NCI-H2107 (cell line): ENCODE measurements at regions not wholly inside any gene's neighbourhood (a gene's known extent, or its start where the extent isn't known, plus 50 kb on each side); places are given as distances from the start of the nearest gene placed in this dataset.

Experiments used
- DNase-seq: peaks from one replicate; lab custom pipeline; 2025; lab: John Stamatoyannopoulos, UW

DNA sequence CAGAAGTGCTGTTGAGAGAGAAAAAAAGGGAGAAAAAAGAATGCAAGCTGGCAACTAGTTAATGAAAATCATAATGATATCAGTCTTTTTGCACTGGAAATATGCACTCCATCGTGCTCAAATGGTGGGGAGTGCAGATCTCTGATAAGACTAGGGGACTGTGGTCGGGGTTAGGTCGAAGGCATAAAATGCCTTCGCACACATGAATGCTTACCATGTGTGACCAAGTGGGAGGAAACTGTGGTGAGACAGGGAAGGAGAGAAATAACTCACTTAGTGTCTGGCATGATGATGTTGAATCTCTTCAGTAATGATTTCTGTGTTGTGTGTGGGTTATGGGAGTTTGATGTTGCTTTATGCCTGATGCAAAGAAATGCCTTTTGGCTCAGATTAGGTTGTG, 358.9 kb downstream of the FBXO8 start:
- no peak for DNase-seq

DNA sequence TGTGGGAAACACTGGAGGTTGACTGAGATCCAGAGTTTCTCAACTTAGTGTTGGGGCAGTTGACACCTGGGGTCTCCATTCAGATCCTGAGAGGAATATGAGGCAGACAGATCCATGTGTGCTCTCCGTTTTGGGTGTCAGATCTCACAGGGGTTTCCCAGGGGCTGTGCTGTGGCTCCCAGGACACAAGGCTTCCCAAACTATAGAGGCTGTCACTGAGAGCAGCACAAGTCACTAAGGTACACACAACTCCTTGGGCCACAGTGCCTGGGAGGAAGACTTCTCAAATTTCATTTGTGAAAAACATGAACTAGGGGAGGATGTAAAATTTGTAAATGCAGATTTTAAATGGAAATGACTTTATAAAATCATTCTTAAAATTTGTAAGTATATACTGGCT, 363.6 kb downstream of the FBXO8 start:
- no peak for DNase-seq

DNA sequence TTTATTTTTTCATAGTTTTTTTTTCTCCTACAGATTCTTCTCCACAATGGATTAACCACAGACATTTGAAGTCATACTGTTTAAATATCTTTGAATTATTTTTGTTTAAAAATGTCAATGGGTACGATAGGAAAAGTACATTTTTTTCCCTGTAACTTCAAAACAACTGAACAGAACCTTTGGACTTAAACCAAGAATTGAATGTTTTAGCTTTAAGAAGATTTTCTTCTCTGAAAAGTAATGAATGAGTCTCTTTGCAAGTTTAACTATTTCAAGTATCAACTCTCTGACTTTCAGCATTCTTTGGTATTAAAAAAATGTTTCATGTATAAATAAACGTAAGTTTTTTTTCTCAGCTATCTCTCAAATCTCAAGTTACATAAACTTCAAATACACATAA, 364.3 kb downstream of the FBXO8 start:
- DNase-seq = no peak

DNA sequence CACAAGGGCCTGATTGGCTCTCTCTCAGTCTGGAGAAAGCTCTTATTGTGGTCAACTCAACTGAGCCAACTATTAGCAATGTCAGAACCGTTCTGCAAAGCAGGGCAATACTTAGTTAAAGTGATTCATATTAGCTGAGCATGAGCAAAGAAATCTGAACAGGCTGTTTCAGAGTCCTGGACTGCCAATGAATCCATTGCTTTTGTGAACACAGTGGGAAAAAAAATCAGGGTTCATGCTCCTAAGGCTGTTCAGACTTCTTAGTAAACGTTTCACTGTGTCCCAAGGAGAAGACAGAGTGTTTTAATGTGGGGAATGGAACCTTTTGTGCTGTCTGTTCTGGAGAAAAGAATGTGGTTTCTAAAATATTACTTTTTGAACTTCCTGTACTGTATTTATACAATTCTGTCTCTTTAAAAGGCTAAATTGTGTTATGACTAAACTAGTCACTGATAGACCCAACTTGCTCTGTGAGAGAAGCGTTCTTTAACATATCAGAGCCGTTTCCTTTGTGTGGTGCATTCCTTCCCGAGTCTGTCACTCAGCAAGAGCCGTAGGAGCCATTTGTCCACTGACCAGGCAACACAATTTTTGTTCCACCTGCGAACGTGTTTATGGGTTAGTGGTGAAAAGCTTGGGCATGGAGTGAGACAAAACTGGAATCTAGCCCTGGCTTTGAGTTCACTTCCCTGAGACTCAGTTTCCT, 366.1 kb downstream of the FBXO8 start:
- DNase-seq = no peak

DNA sequence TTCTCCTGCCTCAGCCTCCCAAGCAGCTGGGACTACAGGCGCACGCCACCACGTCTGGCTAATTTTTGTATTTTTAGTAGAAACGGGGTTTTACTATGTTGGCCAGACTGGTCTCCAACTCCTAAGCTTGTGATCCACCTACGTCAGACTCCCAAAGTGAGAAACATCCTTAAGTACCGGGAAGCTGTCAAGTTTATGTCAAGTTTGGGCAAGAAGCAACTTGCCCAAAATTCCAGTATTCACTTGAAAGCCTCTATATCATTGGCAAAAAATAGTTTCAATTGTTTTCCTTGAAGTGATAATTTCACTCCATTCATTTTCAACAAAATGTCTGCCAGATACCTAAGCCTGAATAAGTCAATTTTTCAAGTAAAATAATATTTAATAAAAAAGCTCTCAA, 370.0 kb downstream of the FBXO8 start:
- no peak for DNase-seq

DNA sequence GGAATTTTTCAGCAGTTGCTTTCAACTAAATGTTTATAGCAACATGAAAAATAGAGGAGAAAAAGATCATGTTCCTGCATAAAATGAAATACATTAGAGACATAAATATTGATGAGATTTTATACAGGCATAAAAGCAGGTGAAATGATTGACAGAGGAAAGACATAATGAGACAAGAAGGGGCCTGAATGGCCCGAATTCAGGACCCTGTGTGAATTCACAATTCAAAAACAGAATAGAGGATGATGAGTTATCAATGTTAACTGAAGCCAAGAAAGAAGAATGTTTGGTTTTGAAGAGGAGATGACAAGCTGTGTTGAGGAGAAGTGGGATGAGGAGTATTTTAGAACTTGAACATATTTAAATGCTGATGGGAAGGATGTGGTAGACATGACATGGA, 371.1 kb downstream of the FBXO8 start:
- no peak for DNase-seq

DNA sequence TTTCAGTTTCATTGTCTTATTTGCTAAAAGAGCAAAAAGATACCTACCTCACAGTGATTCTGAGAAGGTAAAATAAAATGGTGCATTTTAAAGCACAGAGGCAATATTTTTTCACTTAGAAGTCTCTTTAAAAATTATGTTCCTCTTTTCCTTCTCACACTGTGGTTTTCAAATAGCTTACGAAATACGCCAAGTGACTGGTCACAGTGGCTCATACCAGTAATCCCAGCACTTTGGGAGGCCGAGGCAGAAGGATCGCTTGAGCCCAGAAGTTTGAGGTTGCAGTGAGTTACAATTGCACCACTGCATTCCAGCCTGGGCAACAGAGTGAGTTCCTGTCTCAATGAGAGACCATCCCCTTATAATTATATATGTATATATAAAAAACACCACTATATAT, 372.6 kb downstream of the FBXO8 start:
- no peak for DNase-seq

DNA sequence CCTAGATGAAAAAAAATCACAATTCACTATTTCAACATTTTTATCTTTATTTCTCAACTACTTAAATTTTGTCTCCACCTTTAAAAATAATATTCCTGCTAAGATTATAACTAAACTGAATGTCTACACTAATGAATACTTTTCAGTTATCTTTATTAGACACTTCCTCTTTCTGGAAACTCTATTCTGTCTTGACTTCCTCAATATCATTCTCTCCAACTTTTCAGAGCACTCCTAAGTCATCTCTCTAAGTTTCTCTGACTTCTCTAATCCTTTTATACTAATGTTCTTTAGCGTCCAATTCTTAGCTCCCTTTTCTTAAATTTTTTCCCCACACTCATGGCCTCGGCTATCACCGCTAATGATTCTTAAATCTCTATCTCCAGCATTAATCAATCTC, 374.2 kb downstream of the FBXO8 start:
- DNase-seq = no peak

DNA sequence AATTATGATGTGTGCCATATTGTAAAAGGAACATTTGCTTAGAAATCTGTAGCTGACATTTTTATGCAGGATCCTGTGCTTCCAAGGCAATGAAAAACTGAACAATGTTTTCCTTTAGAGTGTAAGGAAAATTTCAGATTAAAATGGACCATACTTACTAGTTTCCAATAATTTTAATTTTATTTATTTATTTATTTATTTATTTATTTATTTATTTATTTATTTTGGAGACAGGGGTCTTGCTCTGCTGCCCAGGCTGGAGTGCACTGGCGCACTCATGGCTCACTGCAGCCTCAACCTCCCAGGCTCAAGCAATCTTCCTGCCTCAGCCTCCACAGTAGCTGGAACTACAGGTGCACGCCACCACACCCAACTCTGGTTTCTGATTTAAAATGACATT, 369.8 kb upstream of the HAND2 start:
- no peak for DNase-seq

DNA sequence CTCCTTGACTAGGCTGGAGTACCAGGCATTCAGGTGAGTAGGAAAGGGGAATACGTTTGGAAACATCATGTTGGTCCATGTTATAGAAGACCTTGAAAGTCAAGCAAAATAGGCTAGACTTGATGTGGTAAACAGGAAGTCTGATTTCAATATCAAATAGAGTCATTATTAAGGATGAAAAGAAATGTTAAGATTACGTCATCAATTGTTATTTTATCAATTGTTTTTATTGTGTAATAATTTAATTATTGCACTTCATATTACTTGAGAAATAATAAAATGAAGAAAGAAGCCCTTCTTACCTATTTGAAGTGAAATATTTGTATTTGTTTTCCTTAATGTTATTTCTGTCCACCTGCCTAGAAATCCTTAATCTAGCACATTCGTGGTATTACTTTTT, 361.0 kb upstream of the HAND2 start:
- no peak for DNase-seq

DNA sequence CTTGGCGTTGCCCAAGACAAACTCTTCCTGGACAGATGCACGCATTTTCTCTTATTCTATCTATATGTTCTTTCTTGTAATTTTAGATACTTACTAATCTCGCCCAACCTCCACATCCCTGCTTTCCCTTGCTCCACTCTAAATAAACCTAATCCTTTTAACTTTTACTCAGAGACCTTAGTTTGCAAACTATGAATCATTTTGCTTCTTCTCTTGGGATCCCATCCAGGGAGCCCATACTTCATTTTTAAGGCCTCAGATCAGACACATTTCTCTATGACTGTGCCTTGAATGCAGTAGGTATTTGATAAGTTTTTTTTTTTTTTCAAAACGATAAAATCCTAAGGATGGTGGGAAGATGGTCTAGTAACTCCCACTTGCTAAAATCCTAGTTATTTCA, 353.8 kb upstream of the HAND2 start:
- no peak for DNase-seq

DNA sequence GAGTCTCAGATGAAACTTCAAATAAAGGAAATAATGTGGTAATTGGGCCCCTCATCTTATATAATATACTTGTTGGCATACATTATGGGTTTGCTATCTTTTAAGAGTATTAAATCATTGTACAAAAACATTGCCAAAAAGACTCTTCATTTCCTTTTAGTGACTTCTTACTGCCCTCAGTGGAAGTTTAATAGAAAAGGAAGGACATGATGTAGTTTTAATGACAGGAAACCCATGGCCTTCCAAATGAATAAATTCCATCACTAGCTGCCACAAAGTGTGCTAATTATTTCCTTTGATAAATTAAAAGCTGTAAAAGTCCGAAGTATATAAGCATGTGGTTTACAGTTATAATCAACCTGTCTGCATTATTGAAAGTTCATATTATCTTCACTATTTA, 350.9 kb upstream of the HAND2 start:
- no peak for DNase-seq

DNA sequence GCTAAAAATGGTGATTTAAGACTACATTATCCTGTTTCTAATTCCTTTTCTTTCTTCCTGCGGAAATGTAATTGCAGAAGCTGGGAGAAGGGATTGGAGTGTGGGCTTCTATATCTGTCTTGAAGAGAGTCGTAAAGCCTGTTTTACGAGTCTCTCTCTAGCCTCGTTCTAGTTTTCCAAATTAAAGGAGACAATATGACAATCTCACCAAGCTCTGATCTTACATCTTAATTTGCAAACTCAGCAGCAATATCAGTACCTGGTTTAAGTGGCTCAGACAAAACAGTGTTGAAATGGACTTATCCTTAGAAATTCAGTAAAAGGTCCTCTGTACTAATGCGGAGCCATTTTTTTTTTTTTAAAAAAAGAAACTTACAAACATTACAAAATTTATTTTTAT, 349.5 kb upstream of the HAND2 start:
- DNase-seq = no peak

DNA sequence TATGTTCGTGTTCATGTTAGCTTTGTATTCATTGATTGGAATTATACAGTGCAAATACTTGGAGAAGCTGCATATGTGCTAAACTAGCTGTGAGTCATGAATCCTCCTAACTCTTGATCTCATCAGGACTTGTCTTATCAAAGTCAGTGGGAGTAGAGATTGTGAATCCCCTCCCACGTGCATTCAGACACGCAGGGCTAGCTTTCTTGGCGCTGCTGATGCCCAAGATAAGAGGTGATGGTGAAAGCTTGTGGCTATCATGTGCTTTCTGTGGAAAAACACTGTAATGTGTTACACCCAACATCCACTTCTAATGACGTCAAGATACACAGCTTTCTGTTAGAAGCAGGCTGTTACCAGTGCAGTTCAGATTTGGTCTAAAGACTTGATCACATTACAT, 348.7 kb upstream of the HAND2 start:
- DNase-seq = no peak

DNA sequence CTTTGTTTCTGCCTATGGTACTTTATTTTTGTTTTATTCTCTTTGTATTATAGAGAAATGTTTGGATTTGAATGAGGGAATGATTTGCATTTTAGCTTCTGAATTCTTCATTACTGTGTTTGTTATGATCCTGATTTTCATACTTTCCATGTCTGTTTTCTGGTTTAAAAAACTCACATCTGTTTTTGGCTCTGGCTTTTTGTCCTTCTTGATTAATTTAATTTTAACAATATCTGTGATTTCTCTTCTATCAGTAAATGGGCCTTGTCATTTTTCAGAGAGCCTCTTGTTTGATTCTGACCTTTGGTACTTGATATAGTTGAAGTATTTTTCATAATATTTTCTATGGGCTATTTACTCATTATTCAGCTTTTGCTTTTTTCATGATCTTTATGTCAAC, 341.6 kb upstream of the HAND2 start:
- no peak for DNase-seq

DNA sequence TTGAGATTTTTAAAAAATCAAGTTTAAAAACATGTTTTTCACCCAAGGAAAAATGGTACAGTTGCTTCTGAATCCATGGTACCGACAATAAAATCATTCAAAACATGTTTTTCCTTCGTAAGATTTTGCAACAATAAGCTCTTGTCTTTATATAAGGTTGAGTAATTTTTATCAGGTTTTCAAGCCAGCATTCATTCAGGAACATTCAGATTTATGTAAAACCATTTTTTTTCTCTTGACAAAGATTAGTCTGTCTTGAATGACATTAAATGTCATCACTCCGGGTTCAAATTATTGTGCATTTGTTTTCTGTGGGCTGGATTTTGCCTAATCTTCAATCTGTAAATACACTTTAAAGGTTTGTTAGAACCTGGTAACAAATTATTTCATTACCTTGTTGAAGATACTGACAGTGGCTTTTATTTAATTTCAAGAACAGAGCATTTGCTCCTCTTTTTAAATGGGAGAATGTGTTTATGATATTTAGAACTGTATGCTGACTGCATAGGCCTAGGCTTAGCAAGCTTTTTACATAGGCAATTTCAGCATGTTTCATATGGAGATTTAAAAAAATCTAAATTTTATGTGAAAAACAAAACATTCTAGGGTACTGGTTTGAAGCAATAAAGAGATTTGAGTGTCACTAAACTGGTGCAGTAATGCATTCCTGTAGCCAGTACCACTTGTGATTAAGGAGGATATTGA, 336.4 kb upstream of the HAND2 start:
- DNase-seq = no peak

DNA sequence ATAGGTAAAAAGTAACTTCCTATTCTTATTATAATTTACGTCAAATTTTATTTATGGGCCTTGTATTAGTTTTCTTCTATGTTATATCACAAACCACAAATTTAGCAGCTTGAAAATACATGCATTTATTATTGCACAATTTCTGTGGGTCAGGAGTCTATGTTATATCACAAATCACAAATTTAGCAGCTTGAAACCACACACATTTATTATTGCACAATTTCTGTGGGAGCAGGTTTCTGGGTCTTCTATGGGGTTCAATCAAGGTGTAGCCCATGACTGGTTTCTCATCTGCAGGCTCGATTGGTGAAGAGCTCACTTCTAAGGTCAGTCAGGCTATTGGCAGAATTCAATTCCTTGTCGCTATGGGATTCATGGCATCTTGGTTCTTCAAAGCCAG, 332.7 kb upstream of the HAND2 start:
- no peak for DNase-seq

DNA sequence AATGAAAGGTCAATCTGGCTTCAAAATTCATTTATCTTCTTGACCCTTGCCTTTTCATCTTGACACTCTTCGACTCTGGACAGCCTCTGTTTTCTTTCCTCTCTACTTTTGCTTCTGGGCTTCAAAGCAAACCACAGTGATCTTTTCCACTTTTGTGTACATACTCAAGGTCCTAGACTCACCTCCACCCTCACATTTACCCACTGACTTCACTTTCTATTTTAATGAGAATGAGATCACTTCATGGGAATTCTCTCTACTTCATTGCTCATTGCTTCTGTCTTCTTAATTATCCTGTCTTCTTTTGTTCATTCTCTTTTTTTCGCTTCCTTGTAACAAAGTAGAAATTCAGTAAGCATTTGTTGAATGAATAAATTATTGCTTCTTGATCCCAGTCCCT, 330.1 kb upstream of the HAND2 start:
- DNase-seq = no peak

DNA sequence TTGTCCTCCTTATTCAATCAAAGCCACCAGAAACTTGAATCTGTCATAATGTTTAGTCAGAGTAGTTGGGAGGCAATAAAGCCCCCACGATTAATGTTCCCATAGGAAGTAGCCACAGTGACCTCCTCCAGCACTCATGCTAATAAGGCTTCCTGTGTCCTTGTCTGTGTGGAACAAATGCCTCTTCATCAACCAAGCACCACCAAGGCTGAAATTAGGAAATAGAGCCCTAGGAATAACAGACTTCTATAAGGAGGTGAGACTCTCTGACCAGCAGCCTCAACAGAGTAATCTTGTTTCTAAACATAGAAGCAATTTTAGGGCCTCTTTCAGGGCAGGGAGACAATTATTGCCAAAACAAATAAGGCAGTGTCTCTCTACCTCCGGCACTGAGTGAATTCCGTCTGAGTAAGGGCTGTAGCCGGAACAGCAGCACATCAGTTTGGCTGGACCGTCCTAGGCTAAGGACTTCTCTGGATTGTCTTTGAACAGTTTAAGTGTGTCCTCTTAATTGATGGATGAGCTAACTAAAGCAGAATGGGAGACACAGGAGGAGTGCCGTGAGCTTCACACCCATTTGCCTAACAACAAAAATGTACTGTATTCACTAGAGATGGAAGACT, 329.2 kb upstream of the HAND2 start:
- DNase-seq = no peak

DNA sequence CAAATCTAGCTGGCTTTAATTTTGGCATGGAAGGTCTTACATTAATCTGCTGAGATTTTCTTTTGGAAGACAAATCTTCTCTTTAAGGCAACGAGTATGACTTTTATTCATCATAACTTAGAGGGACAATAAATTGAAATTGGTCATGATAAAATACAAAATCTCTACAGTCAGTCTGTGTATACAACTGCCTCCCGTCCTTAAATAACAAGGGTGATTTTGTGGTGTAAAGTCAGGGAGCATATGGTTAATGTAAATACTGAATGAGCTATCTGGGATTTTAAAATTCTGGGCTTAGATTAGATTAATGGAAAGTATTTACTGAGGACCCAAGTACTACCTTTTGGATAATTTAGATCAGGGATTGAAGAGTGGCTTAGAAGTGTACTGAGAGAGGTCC, 328.4 kb upstream of the HAND2 start:
- DNase-seq = no peak

DNA sequence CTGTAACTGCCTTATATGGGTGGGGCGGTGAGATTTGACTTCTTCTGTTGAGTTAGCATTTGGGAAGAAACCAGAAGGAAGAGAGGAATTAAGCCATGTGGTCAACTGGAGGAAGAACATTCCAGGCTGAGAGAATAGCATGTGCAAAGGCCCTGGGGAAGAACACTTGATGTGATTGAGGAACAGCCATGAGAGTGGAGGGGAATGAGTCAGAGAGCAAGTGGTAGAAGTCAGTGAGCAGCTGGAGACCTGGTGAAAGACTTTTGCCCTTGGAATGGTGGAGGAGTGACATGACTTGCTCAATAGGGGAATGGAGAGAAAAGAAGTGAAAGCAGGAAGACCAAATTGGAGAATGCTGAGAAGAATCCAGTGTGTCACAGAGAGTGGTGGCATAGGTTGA, 327.8 kb upstream of the HAND2 start:
- no peak for DNase-seq

DNA sequence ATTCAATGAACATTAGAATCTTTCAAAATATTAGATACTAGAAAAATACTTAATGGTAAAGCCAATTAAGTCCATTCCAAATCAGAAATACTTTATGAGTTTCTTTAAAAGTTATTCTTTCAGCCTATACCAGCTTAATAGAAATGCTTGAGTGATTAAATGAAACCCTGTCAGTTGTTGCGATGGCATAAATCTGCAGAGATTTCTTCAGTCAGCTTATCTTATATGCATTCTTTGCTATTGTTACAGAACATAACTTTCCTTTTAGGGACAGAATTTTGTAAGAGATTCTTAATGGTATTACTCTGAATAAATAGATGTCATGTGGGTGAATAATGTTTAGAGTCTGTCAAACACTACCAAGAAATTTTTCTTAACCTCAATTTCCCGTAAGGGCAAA, 325.0 kb upstream of the HAND2 start:
- no peak for DNase-seq

DNA sequence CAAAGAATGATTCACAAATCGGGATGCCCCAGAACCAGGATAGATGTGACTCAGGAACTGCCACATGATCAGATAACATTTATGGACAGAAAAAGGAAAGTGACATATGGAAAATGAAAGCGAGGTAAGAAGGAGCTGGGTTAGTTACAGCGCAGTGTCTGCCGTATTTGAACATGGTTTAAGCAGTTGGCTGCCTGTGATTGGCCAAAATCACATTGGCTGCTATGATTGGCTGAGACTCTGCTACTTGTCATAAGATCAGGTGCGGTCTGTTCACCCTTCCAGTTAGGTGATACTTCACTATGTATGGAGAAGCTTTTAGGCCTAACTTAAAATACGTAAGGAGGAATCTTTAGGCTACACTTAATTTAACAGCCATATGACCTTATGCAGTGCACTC, 322.7 kb upstream of the HAND2 start:
- DNase-seq = no peak

DNA sequence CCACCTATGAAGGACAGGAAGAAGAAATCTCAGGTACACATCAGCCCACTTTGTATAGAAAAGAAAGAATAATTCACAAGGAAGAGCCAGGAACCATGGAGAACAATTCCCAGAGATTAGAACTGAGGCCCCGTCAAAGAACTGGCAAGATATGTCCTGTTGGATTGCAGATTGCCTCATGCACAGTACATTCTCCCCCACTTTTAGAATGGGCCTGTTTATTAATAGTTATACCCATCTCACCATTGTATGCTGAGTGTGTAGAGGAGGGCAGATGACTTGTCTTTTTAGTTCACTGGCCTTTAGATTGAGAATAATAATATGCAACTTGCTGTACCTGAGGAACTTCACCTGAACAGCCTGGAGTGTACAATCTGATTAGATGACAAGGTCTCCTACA, 315.6 kb upstream of the HAND2 start:
- no peak for DNase-seq
